ENCODE measurements at regions not wholly inside any gene's neighbourhood (a gene's known extent, or its start where the extent isn't known, plus 50 kb on each side); places are given as distances from the start of the nearest gene placed in this dataset.

GRCh38 chr20:43364001-43364400 is 93.7 kb upstream of the SRSF6 start:
- no peak for TF ChIP-seq CTCF (IDR thresholded peaks at IDR 0.05)
- no peak for TF ChIP-seq EP300 (IDR thresholded peaks at IDR 0.05; ENCODE audit: low read depth)
- no peak for TF ChIP-seq POLR2AphosphoS5 (IDR thresholded peaks at IDR 0.05)
